ENCODE measurements at regions not wholly inside any gene's neighbourhood (a gene's known extent, or its start where the extent isn't known, plus 50 kb on each side); places are given as distances from the start of the nearest gene placed in this dataset.

DNA sequence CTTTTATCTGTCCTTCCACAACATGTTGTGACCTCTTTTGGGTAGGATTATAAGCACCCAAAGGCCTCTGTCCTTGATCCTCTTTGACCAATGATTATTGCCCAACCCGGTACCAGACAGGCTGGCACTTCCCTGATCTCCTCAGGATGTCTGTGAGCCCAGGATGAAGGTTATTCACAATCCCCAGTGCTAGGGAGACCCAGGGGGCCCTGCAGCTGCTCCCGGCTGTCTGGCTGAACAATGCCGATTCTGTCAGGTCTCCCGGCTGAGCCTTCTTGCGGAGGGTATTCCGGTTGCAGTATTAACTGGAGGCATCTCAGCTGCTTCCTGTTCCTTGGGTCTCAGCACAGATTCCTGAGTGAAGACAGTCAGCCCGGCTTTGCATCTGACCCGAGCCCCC lies 71.2 kb upstream of the CDON start:
- no peak for TF ChIP-seq EZH2 (IDR thresholded peaks at IDR 0.05; ENCODE audit: borderline replicate concordance, insufficient read depth, low read depth, low read length, poor library complexity, severe bottlenecking)
- TF ChIP-seq, protein P1, sequence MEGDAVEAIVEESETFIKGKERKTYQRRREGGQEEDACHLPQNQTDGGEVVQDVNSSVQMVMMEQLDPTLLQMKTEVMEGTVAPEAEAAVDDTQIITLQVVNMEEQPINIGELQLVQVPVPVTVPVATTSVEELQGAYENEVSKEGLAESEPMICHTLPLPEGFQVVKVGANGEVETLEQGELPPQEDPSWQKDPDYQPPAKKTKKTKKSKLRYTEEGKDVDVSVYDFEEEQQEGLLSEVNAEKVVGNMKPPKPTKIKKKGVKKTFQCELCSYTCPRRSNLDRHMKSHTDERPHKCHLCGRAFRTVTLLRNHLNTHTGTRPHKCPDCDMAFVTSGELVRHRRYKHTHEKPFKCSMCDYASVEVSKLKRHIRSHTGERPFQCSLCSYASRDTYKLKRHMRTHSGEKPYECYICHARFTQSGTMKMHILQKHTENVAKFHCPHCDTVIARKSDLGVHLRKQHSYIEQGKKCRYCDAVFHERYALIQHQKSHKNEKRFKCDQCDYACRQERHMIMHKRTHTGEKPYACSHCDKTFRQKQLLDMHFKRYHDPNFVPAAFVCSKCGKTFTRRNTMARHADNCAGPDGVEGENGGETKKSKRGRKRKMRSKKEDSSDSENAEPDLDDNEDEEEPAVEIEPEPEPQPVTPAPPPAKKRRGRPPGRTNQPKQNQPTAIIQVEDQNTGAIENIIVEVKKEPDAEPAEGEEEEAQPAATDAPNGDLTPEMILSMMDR (IDR thresholded peaks at IDR 0.05), result no peak
